HG03342 (cell line): ENCODE measurements at regions not wholly inside any gene's neighbourhood (a gene's known extent, or its start where the extent isn't known, plus 50 kb on each side); places are given as distances from the start of the nearest gene placed in this dataset.

Experiments
- ATAC-seq: cut with Tn5 transposase; IDR thresholded peaks from one replicate; pipeline ENCODE4 v1.9.1; 2021; ENCODE audit warnings: mild to moderate bottlenecking, moderate library complexity; ENCODE audit not compliant: unreplicated experiment

- no peak for ATAC-seq
These were observed 81.0 kb upstream of the LRRC55 start for GRCh38 chr11:57100638-57101331.

- ATAC-seq: no peak
These were observed 77.7 kb upstream of the LRRC55 start for GRCh38 chr11:57103899-57104605.

- no peak for ATAC-seq
These were observed 72.4 kb upstream of the LRRC55 start for GRCh38 chr11:57109331-57109730.

- no peak for ATAC-seq
These were observed 70.1 kb upstream of the LRRC55 start for GRCh38 chr11:57111619-57112018.

GRCh38 chr11:57116654-57117053 lies 65.1 kb upstream of the LRRC55 start:
- no peak for ATAC-seq

- ATAC-seq: no peak
These were observed 61.4 kb upstream of the LRRC55 start for GRCh38 chr11:57120192-57120965.

GRCh38 chr11:57121996-57122395 lies 59.8 kb upstream of the LRRC55 start:
- no peak for ATAC-seq

- no peak for ATAC-seq
These were observed 58.2 kb upstream of the LRRC55 start for GRCh38 chr11:57123590-57123989.

GRCh38 chr11:57124505-57124904 lies 57.2 kb upstream of the LRRC55 start:
- ATAC-seq: no peak

GRCh38 chr11:57124917-57125316 lies 56.8 kb upstream of the LRRC55 start:
- no peak for ATAC-seq

GRCh38 chr11:57126766-57127400 lies 54.9 kb upstream of the LRRC55 start:
- ATAC-seq: no peak

- ATAC-seq: no peak
These were observed 50.5 kb upstream of the LRRC55 start for GRCh38 chr11:57131080-57131790.
